SW 1271 (cell line): ENCODE measurements at regions not wholly inside any gene's neighbourhood (a gene's known extent, or its start where the extent isn't known, plus 50 kb on each side); places are given as distances from the start of the nearest gene placed in this dataset.

Experiments
- DNase-seq, 2 experiments: peaks; one replicate each; lab custom pipeline; 2025; lab: John Stamatoyannopoulos, UW

DNA sequence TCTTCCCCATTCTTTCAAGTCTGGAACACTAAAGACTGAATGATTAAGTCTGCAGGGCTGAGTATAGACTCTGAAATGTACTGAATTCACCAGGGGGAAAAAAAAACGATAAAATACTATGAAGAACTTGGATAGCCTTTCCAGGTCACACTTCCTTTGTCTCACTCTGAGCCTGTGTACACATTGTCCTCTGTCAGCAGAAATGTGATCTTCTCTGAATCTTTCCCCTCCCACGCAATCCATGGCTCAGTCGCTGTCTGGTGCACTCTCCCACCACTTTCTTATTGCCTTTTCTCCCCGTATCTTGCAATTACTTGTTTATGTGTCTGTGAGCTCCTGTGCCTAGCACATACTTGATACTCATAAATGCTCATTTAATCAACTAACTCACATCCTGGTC, 212.6 kb upstream of the RSPO3 start:
- no peak for DNase-seq

DNA sequence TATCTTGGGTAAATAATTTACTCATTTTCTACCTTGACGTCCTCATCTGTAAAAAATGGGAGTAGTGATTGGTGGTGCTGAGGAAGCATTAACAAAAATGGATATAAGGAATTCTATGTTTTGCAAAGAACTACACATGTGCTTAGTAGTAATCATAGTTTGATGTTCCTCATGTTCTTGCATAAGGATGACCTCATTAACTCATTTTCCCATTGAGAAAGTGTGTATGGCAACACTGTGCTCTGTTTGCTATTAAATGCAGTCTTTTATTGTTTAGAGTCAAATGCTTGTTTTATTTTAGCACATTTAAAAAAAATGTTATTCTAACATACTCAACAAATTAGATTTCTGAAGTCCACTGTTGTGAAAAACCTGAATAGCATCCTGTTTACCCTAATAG, 211.2 kb upstream of the RSPO3 start:
- no peak for DNase-seq

DNA sequence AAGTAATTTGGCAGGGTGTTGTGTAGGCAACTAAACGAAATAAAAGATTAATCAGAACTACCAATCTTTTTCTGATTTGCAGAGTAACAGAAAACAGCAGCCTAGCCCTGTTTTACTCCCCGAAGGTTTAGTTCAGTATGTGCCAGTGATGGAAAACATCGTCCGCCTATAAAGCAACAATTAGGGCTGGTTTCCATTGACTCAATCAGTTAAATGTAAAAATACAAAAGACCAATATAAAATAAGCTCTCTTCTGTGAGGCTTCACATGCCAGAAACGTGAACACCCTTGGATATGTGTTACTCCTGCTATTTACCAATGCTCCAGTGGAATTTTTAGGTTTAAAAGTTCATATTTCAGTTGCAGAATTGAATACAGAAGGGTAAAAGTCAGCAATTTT, 210.5 kb upstream of the RSPO3 start:
- no peak for DNase-seq

DNA sequence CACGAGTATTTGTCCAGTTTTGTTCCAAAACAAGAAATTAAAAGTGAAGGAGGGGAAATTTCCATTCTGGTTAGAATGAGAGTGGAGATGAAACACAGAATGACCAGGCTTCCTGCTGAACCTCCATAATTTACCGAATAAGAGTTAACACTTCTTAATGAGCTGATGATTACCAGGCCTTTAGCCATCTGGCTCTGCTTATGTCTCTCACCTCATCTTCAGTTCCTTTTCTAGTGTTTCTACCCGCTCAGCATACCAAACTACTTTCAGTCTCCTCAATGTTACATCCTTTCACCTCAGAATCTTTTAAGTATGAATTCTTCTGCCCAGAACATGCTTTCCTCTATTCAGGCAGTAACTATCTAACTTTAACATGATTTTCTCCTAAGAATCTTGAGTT, 209.0 kb upstream of the RSPO3 start:
- no peak for DNase-seq

DNA sequence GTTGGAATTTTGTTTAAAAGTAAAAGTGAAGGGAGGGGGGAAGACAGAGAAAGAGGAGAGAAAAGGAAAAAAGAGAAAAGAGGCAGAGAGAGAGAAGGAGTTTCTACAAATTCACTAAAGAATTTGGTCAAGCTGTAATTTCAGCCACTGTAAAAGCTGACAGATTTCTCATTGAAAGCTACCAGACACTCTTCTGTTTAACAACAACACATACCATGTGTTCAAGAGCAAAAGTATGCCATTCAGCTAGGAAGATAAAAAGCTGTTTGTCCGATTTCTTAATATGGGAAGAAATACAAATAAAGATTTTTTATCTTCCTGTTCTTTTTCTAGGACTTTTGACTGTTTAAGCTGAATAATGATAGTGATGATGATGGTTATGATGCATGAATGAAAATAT, 204.8 kb upstream of the RSPO3 start:
- no peak for DNase-seq

DNA sequence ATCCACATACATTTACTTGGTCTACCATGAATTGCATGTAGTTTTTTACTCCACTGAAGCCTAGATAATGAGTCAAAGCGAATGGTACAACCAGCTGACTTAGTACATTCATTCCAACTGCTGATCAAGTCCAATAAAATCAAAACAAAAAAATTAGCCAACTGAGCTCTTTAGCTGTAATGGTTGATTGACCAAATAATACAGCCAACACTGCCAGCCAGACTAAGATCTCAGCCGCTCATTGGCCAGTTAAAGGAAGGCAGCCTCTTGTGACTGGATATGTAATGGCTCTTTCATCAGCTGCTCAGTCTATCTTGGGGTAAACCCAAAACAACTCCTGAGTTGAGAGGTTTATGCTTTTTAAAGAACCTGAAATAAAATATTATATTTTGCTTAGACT, 204.3 kb upstream of the RSPO3 start:
- no peak for DNase-seq

DNA sequence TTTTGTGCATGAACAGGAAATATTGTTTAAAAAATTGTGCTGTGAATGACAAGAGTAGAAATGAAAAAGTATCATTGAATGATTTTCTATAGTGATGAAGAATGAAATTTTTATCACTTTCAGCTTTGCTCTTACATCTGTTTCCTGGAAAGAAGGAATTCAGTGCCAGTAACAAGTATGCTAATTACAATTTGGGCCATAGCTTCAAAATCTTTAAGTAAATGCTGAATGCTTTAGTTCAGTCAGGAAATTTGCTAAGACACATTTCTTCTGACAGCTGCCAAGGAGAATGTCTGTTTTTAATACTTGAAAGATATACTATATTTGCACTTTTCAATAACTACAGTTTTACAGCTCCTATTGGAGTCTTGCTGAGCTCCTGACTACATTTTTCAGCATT, 203.7 kb upstream of the RSPO3 start:
- DNase-seq, result no peak

DNA sequence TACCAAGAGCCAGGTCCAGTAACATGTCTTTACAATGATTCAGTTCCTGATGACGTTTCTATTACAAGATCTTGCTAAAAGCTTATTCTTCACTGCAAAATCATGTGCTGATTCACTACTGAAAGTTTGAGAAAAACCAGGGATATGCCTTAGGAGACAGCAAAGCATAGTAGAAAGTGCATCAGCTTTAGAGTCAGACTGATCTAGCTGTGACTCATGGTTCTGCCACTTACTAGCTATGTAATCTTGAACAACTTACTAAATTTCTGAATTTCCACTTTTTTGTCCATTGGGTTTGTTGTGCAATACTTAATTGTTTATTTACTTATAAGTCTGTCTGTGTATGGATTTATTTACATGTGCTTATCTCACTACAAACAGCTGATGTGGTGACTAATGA, 198.5 kb upstream of the RSPO3 start:
- peak; percentile 7 to 34 for DNase-seq

DNA sequence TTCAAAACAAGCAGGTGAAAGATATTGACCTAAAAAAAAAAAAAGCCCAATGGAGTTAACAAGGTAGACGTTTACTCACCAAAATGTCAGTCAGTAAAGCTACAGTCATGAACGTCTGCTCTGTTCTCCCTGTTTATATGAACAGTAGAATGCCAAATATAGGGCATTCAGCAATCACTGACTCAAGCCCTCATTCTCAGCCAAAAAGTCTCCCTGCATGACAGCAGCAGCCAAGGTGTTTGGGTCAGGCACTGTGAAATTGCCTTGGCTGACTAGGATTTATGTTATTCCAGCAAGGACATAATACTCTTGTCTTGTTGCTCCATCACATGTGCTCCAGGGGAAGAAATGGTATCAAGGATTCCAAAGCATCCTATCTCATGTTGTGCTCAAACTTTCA, 194.7 kb upstream of the RSPO3 start:
- DNase-seq, result no peak

DNA sequence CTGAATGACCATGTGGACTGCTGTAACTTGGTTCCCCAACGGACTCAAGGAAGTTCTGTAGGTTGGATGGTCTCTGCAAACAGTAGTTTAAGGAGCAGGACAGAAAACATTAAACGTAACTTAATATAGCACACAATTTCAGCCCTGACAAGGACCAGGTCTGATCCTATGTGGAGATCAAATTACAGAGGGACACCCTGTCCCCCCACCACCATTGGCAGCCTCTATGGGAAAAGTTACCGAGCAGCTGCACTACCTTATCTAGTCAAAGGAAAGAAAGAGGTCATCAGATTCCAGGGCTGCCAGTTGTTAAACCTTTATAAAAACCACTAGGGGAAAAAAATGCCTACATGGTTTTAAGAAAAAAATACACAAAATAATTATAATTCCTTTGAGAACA, 191.5 kb upstream of the RSPO3 start:
- no peak for DNase-seq

DNA sequence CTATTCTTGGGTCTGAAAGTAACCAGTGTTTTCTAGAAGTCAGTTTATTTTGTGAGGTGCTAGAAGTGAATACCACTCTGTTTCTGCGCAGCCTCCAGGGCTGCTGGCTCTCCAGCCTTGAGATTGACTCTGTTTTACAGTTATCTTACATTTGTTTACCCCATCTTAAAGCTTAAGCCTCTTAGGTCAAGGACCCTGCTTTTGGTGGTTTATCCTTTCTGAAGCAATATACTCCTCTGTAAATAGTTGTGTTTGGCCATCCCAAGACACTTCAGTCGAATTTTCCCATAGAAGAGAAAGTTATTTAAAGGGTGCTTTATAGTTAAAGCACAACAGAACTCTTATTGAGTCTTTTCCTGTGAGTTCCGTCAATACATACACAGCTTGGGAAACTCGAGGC, 190.6 kb upstream of the RSPO3 start:
- no peak for DNase-seq

DNA sequence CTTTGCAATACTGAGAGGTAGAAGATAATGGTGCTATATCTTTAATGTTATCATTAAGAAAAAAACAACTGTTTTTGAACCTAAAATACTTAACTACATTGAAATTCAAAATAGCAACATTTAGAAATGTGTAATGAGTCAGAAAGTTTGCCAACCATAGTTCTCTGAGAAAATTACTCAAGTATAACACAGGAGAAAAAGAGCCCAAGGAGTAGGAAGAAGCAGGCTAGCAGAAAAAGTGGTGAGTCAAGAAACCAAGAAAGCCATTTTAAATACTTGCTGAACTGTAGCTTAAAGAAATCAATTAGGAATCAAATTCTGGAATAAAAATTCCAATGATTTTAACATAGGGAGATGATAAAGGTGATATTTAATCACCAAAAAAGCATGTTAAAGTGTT, 181.0 kb upstream of the RSPO3 start:
- DNase-seq, result no peak

DNA sequence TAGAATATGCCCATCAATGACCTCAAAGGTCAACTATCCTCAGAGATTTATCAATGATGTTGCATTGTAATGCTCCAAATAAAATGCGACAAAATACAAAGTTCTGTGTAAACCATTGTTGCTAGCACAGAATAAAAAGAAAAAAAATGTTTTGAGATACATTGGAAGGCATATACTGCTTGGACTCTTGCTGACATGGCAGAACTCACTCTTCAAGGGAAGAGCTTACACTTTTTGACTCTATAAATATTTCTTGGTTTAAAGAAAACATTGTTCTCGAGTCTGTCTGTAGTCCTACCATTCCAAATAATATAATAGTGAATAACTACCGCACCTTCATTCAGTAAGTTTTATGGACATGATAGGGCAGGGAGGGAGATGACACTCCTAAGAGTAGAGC, 178.7 kb upstream of the RSPO3 start:
- no peak for DNase-seq

DNA sequence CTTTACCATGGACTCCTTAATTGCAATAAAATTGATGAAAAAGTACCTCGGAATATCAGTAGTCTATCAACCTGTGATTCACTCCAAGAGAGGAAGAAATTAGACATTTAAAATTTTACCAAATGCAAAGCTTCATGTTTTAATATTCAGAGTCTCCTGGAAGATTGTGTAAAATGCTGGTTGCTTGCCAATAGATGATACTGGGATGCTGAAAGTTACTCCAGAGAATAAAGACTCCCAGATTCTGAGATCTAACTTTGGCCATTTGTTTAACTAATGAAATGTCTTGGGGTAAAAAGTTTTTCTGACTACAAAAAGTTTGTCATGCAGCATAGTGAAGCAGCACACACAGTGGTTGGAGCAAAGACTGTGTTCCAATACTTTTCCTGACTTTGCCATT, 176.7 kb upstream of the RSPO3 start:
- DNase-seq, result no peak

DNA sequence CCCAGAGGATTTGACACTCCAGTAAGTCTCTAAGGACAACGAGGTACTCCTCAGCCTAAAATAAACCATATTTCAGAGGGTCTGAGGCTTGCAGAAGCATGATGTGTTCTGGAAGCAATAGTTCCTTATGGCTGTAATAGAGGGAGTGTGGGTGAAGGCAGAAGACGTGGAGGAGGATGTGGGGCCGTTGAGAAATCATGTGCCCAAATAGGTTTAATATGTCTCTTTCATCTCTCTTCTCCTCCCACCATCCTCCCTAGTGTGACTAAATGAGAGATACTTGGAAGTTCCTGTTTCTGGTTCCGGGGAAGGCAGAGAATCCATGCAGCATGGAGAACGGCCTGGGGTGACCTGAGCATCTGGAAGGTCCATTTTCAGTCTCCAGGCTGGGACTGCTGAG, 174.0 kb upstream of the RSPO3 start:
- DNase-seq, result no peak

DNA sequence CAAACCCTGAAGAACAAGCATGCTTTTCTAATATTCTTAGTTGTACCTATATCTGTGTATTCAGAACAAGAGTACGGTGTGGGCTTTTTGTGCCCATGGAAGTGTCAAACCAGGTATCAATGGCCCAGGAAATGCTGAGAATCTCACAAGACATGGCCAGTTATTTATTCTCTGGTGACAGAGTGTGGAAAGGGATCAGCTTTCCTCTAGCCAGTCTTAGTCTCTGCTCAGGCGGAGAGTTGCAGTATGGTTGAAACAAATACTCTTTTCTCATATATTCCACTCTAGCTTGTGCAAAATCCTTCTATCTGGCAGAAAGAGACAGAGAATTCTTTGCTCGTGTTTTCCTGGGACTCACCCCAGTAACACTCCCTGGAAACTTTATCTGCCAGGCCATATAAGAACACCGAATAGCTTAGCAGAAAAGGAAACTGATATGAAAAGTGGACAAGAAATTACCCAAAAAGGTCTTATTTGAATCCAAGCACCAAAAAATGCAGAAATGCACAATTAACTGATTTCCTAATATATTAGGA, 173.3 kb upstream of the RSPO3 start:
- DNase-seq, result no peak

DNA sequence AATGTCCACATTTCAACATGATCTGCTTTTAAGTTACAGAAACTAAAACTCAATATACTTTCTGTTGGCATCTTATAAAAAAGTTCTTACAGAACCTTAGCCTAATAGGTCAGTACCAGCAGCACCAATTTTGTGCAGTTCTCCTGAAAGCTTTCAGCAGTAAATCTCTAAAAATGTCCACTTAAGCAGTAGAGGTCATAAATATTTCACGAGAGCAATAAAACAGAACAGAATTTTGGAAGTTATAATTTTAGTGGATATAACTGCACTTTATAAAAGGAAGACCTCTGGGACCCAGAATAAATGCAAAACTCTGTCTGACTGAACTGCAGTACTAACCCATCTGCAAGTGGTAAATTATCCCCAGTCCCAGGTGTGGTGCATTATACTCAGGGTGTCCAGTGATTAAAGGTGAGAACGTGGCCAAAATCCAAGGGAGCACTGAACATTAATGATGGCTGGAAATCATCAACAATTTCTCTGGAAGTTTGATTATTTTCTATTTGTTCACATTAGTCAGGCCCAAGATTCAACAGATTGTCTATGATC, 172.6 kb upstream of the RSPO3 start:
- DNase-seq, result no peak

DNA sequence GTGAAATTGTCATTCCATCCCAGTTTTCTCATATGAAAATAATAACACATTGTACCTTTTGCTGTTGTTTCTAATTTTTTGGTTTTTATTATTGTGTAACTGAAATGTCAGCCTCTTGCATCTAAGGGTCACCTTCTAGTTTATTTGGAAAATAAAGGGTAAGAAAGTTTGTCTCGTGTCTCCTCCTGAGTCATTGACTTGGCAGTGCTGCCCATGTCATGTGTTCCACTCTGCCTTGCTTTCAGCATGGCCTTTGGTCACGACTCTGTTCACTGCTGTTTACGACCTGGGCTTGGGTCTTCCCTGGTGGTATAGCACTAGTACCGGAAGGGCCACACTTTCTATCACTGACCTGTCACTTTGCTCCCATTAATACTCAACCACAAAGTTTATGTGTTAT, 171.4 kb upstream of the RSPO3 start:
- DNase-seq, result no peak

DNA sequence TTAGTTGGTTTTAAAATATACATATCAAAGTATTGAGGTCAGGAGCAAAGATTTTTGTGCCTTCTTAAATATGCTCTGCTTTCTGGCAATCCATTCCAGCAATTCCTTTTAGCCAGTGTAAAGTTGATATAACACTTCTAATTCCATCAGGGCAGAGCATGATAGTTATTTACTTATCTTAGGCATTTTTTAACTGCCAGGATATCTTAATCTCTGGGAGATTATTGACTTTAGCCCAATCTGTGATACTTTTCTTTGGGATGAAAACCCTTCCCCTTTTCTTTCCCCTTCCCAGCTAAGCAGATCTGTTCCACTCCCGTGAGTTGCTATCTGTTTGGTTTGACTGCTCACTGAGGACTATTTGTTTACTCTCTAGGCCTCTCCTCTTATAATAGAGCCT, 168.7 kb upstream of the RSPO3 start:
- DNase-seq, result no peak

DNA sequence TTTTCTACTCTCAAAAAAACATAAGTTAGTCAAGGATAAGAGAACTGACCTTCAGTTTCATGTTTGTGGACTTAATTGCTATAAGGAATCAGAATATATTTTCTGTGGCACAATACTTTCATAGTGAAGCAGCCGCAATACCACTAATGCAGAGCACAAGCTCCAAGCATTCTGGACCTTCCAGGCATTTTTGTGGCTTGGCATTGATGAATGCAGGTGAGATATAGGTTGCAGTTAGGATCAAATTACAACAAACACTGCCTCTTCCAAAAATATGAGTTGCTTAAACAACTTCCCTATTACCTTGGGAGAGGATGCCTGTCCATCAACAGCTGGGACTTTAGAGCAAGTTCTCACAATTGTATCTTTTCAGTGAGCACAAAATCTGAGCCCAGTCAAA, 162.8 kb upstream of the RSPO3 start:
- no peak for DNase-seq

DNA sequence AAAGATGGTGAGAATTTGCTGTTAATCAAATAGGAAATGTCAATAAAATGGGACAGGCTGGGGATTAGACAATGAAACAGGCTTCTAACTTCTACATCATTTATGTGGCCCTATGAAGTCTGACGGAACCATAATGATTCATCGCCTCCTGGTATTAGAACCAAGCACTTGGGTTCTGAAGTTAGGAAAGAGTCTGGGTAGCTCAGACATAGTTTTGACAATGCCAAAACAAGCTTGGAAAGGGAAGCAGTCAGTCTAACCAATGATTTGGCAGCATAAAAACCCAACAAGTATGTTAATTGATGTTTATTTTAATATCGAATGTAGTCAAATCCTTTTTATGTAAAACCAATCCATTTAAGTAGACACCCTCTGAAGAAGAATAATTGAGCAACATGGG, 160.8 kb upstream of the RSPO3 start:
- no peak for DNase-seq

DNA sequence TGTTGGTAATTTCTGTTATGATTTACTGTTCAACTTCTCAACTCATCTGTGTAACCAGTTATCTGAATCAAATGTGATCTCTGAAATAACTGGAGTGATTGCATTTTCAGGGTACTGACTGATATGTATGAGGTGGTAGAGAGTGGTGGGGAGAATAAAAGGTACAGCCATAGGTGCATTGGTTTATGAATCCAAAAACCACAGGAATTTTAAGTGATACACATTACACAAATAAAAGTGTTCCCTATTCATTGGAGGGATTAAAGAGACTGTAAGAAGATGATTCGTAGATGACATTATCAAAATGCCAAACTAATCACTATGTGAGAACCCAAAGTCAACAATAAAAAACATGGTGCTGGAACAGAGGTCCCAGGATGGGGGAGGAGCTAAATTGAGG, 158.7 kb upstream of the RSPO3 start:
- no peak for DNase-seq

DNA sequence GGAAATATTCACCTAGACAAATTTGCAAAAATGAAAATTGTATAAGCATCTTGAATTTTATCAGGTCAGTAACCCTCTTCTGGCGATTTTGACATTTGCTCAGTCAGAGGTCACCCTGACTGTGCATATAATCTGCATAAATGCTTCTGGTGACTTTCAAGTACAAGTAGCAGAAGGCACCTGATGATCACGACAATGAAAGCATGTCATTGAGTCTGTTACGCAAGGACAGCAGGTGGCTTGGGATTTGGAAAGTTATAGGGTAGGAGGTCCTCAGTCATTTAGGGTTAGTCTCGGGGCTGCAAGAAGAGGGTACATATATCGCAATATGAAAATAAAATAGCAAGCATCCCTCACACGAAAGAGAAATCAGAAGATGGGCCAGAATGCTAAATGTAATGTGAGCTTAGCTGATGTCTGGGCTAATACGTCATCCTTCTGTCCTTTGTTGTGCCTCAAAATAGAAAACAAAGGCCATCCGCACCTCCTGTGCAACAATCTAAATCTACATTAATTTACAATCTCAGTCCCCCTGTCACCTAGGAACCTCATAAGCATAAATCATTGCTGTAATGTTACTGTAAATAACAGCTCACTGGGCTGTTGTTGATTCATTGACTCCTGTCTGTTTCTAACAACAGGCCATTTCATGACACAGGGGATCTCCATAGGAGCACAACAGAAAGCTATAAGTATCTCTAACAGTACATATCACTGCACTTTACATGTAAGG, 155.2 kb upstream of the RSPO3 start:
- no peak for DNase-seq
